ENCODE measurements at regions not wholly inside any gene's neighbourhood (a gene's known extent, or its start where the extent isn't known, plus 50 kb on each side); places are given as distances from the start of the nearest gene placed in this dataset.
"Not testable (repeated sequence)": the region's sequence is repeated elsewhere in the genome, so short reads cannot be mapped to it uniquely, and the experiment has no call there.

DNA sequence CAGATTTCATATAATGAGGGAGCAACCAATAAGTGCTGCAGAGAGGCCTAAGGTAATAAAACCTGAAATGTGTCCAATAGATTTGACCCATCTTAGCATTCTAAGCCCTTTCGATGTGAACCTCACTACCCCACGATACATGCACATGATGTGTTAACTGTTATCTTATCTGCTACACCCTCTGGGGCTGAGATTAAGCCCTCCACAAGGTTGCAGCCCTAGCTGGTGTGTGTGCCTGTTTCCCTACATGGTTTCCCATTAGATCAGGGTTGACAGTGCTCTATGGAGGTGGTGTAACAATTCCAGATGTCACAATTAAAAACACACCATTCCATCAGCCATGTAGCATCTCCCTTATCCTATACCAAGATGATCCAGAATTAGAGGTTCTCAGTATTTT, 68.9 kb upstream of the THSD7B start:
- TF ChIP-seq, protein P1, sequence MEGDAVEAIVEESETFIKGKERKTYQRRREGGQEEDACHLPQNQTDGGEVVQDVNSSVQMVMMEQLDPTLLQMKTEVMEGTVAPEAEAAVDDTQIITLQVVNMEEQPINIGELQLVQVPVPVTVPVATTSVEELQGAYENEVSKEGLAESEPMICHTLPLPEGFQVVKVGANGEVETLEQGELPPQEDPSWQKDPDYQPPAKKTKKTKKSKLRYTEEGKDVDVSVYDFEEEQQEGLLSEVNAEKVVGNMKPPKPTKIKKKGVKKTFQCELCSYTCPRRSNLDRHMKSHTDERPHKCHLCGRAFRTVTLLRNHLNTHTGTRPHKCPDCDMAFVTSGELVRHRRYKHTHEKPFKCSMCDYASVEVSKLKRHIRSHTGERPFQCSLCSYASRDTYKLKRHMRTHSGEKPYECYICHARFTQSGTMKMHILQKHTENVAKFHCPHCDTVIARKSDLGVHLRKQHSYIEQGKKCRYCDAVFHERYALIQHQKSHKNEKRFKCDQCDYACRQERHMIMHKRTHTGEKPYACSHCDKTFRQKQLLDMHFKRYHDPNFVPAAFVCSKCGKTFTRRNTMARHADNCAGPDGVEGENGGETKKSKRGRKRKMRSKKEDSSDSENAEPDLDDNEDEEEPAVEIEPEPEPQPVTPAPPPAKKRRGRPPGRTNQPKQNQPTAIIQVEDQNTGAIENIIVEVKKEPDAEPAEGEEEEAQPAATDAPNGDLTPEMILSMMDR (IDR thresholded peaks at IDR 0.05) = no peak
- intact Hi-C loops (cut with DNase I) = no loop called here
- Histone ChIP-seq H3K4me1 (no peaks in the 10 kb centered on the region), H3K4me3 (no peak overlapping the region), H3K27ac (no peak overlapping the region), H3K9me3 (peaks cover 0 to 18% of the 10 kb centered on the region in 2 donors), H3K36me3 (no peaks in the 10 kb centered on the region), H3K27me3 (no peaks in the 10 kb centered on the region)
- no peak for DNase-seq
- ATAC-seq = no peak

DNA sequence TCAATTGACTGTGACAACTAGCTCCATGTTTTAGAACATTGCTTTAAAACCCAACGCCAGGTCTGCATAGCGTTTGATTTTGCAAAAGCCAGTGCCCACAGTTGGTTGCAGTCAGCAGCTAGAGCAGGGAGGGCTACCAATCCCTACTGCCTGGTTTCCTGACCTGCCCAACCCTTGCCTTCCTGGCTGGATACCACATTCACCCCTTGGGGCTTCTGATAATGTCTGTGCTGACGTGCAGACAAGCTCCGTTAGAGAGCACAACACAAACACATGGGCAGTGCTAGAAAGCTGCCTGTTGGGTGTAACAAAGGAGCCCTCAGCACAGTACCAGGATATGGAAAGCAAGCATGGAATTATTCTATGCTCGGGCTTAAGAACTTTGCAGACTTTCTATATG, 71.4 kb upstream of the THSD7B start:
- Histone ChIP-seq H3K36me3 (no peaks in the 10 kb centered on the region), H3K4me1 (no peaks in the 10 kb centered on the region), H3K9me3 (peaks cover 0 to 4% of the 10 kb centered on the region in 2 donors), H3K27me3 (no peaks in the 10 kb centered on the region), H3K27ac (no peak overlapping the region), H3K4me3 (no peak overlapping the region)
- TF ChIP-seq, protein P1 (IDR thresholded peaks at IDR 0.05) = no peak
- ATAC-seq (no peak), DNase-seq (no peak)
- intact Hi-C loops (cut with DNase I) = no loop called here

DNA sequence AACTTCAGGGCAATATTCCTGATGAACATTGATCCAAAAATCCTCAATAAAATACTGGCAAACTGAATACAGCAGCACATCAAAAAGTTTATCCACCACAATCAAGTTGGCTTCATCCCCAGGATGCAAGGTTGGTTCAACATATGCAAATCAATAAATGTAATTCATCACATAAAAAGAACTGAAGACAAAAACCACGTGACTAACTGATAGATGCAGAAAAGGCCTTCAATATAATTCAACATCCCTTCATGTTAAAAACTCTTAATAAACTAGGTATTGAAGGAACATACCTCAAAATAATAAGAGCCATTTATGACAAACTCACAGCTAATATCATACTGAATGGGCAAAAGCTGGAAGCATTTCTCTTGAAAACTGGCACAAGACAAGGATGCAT, 85.3 kb upstream of the THSD7B start:
- peaks cover 0 to 11% of the 10 kb centered on the region in 2 donors for H3K9me3 ChIP-seq
- H3K36me3 ChIP-seq; H3K4me1 ChIP-seq; H3K27me3 ChIP-seq; H3K27ac ChIP-seq; DNase-seq; H3K4me3 ChIP-seq; ATAC-seq; intact Hi-C loops (cut with DNase I): not testable (repeated sequence)

DNA sequence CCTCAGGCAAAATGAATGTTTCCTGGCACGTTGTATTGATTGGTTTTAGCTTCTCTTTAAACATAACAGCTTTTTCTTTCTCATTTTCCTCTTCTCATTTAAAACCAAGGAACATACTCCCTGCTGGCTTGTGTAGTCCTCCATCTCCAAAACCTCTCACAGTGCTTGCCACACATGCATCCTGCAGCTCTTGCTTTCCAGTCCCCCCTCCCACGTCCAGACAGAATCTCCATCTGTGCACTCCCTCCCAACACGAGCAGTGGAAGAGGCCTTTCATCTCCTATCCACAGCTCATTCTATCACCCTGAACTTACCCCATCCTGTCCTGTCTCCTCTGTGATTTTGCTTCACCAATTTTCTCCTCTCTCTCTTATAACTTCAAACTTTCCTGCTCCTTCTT, 99.6 kb upstream of the THSD7B start:
- H3K4me3 ChIP-seq = no peak overlapping the region
- TF ChIP-seq, protein P1 (IDR thresholded peaks at IDR 0.05) = no peak
- H3K9me3 ChIP-seq = no peaks in the 10 kb centered on the region
- no peaks in the 10 kb centered on the region for H3K36me3 ChIP-seq
- no peaks in the 10 kb centered on the region for H3K4me1 ChIP-seq
- DNase-seq = no peak
- no peak for ATAC-seq
- intact Hi-C loops (cut with DNase I) = no loop called here
- H3K27me3 ChIP-seq = no peaks in the 10 kb centered on the region
- no peak overlapping the region for H3K27ac ChIP-seq

DNA sequence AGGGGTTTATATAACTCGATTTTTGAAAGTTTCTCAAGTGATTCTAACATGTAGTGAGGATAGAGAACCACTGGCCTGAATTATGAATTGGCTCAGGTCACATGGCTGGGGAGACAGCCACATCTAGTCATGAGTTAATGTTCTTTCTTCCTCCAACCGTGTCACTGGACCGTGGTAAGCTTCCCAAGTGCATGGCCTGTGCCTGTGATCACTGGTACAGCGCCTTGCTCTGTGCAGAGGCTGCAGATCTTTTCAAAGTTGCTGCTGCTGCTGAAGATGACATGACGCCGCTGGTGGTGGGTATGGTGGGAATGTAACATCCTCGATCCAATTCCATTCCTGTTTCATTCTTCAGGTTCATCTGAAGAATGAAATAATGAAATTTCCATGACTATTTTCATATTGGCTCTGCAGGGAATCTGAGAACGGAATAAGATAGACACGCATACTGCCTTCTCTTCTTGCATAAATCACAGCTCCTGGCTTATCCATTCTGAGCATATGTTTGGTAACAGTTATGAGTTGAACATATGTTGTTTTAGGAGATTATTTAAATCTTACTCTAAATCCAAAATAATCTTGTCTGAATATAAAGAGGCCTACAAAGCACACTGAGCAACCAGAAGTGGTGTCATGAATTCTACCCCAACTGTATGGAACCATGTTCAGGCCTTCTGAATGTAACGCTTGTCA, 100.5 kb upstream of the THSD7B start:
- Histone ChIP-seq H3K9me3 (no peaks in the 10 kb centered on the region), H3K4me3 (no peak overlapping the region), H3K27ac (no peak overlapping the region), H3K4me1 (no peaks in the 10 kb centered on the region), H3K36me3 (no peaks in the 10 kb centered on the region), H3K27me3 (no peaks in the 10 kb centered on the region)
- TF ChIP-seq, protein P1 (IDR thresholded peaks at IDR 0.05) = no peak
- intact Hi-C loops (cut with DNase I) = no loop called here
- no peak for DNase-seq
- no peak for ATAC-seq

DNA sequence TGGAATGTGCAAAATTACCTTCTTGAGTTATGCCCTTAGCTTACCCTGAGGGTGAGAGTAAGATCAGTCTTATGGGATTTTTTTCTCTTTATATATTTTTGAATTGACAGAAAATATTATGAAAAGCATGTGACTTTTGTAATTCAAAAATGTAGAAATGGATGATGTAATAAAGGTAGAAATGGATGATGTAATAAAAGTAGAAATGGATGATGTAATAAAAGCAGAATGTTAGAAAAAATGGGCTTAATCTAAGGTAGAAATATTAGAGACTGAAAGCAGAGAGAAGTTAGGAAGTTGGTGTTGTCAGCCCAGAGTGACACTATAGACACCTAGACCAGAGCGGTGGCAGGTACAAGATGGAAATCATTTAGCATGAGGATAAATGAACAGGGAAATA, 107.1 kb upstream of the THSD7B start:
- Histone ChIP-seq H3K36me3 (no peaks in the 10 kb centered on the region), H3K9me3 (no peaks in the 10 kb centered on the region), H3K27ac (no peak overlapping the region), H3K4me1 (no peaks in the 10 kb centered on the region), H3K27me3 (no peaks in the 10 kb centered on the region), H3K4me3 (no peak overlapping the region)
- TF ChIP-seq, protein P1 (IDR thresholded peaks at IDR 0.05) = no peak
- no peak for DNase-seq
- intact Hi-C loops (cut with DNase I) = no loop called here
- ATAC-seq = no peak

Measured in left lung (tissue), 4 donors.